Ascending aorta (tissue), 2 donors: ENCODE measurements at regions not wholly inside any gene's neighbourhood (a gene's known extent, or its start where the extent isn't known, plus 50 kb on each side); places are given as distances from the start of the nearest gene placed in this dataset.
"Not testable (repeated sequence)": the region's sequence is repeated elsewhere in the genome, so short reads cannot be mapped to it uniquely, and the experiment has no call there.

ENCODE experiments used
- DNase-seq, 2 donors: peaks; one replicate each; pipeline ENCODE4 v3.0.0-alpha.2; 2019; ENCODE audit warnings: low spot score in 2 of 2
- H3K27ac ChIP-seq, 2 donors: fragments of 200-600 bp; sonication (generic); one replicate each; pipeline ENCODE4 v1.5.1; 2016 to 2017; ENCODE audit warnings: mild to moderate bottlenecking in 1 of 2
- H3K27me3 ChIP-seq: fragments of 200-600 bp; sonication (generic); one replicate; pipeline ENCODE4 v1.5.1; 2017
- H3K36me3 ChIP-seq, 2 donors: fragments of 200-600 bp; sonication (generic); one replicate each; pipeline ENCODE4 v1.5.1; 2016
- H3K4me1 ChIP-seq, 2 donors: fragments of 200-600 bp; sonication (generic); one replicate each; pipeline ENCODE4 v1.5.1; 2016 to 2017; ENCODE audit warnings: mild to moderate bottlenecking in 1 of 2
- H3K4me3 ChIP-seq, 2 donors: fragments of 200-600 bp; sonication (generic); one replicate each; pipeline ENCODE4 v1.5.1; 2016 to 2017; ENCODE audit warnings: mild to moderate bottlenecking in 1 of 2
- H3K9me3 ChIP-seq, 2 donors: fragments of 200-600 bp; sonication (generic); one replicate each; pipeline ENCODE4 v1.5.1; 2016
- intact Hi-C: fragments of 100-400 bp; cut with DNase I; formaldehyde crosslinking; loops from one replicate; pipeline ENCODE4 v1.15.1; 2023
- TF ChIP-seq, protein P1 (sequence below), 3 experiments: fragments of 200-600 bp in 2 of 3; fragments of 450-650 bp in 1 of 3; sonication (generic) in 2 of 3; IDR thresholded peaks; one replicate each; pipeline ENCODE4 v1.5.1; 2016 to 2019; ENCODE audit warnings: antibody characterized with exemption in 3 of 3, mild to moderate bottlenecking in 1 of 3, moderate library complexity in 1 of 3

DNA sequence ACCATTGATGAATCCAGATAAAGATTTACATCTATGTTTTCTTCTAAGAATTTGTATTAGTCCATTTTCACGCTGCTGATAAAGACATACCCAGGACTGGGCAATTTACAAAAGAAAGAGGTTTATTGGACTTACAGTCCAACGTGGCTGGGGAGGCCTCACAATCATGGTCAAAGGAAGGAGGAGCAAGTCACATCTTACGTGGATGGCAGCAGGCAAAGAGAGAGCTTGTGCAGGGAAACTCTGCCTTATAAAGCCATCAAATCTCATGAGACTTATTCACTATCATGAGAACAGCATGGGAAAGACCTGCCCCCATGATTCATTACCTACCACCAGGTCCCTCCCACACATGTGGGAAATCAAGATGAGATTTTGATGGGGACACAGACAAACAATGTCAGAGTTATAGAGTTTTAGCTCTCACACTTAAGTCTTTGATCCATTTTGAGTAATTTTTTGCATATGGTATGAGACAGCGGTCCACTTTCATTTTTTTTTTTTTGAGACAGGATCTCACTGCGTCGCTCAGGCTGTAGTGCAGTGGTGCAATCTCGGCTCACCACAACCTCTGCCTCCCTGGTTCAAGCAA is 53.5 kb upstream of the JADE2 start:
- intact Hi-C loops, H3K27ac ChIP-seq, H3K4me1 ChIP-seq, H3K36me3 ChIP-seq, H3K4me3 ChIP-seq, H3K9me3 ChIP-seq, H3K27me3 ChIP-seq: not testable (repeated sequence)
- peak in 1 of 2 donors; percentile 5 for DNase-seq

- Histone ChIP-seq H3K9me3 (no peaks in the 10 kb centered on the region), H3K4me1 (peaks cover 6 to 22% of the 10 kb centered on the region in 2 donors), H3K4me3 (no peak overlapping the region), H3K36me3 (no peaks in the 10 kb centered on the region), H3K27ac (no peak overlapping the region), H3K27me3 (no peaks in the 10 kb centered on the region)
- intact Hi-C loops: no loop called here
- DNase-seq: peak in 1 of 2 donors; percentile 54
- TF ChIP-seq, protein P1, sequence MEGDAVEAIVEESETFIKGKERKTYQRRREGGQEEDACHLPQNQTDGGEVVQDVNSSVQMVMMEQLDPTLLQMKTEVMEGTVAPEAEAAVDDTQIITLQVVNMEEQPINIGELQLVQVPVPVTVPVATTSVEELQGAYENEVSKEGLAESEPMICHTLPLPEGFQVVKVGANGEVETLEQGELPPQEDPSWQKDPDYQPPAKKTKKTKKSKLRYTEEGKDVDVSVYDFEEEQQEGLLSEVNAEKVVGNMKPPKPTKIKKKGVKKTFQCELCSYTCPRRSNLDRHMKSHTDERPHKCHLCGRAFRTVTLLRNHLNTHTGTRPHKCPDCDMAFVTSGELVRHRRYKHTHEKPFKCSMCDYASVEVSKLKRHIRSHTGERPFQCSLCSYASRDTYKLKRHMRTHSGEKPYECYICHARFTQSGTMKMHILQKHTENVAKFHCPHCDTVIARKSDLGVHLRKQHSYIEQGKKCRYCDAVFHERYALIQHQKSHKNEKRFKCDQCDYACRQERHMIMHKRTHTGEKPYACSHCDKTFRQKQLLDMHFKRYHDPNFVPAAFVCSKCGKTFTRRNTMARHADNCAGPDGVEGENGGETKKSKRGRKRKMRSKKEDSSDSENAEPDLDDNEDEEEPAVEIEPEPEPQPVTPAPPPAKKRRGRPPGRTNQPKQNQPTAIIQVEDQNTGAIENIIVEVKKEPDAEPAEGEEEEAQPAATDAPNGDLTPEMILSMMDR (IDR thresholded peaks at IDR 0.05): no peak
Observed at GRCh38 chr5:134468921-134469400, 56.5 kb upstream of the JADE2 start.

DNA sequence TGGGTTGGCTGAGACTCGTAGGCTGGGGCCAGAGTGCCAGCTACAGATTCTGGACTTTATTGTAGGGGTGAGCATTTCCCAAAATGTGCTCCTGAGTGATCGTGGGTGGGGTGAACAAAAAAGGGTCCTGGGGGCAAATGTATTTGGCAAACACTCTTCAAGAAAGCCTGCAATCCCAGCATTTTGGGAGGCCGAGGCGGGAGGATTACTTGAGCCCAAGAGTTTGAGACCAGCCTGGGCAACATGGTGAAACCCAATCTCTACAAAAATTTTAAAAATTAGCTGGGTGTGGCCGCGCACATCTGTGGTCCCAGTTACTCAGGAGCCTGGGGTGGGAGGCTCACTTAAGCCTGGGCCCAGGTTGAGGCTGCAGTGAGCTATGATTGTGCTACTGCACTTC is 55.5 kb upstream of the CDKN2AIPNL start:
- H3K27ac ChIP-seq: peak overlapping the region; percentile 94 to 98
- H3K4me1 ChIP-seq: peaks cover 6 to 22% of the 10 kb centered on the region in 2 donors
- no peak for DNase-seq
- TF ChIP-seq, protein P1 (IDR thresholded peaks at IDR 0.05): no peak
- H3K4me3 ChIP-seq: no peak overlapping the region
- H3K9me3 ChIP-seq: no peaks in the 10 kb centered on the region
- intact Hi-C loops: loop anchor here (2.0 kb wide), 1 partner anchor 36 kb away; no protein-coding TSS in a partner anchor
- no peaks in the 10 kb centered on the region for H3K36me3 ChIP-seq
- no peaks in the 10 kb centered on the region for H3K27me3 ChIP-seq

DNA sequence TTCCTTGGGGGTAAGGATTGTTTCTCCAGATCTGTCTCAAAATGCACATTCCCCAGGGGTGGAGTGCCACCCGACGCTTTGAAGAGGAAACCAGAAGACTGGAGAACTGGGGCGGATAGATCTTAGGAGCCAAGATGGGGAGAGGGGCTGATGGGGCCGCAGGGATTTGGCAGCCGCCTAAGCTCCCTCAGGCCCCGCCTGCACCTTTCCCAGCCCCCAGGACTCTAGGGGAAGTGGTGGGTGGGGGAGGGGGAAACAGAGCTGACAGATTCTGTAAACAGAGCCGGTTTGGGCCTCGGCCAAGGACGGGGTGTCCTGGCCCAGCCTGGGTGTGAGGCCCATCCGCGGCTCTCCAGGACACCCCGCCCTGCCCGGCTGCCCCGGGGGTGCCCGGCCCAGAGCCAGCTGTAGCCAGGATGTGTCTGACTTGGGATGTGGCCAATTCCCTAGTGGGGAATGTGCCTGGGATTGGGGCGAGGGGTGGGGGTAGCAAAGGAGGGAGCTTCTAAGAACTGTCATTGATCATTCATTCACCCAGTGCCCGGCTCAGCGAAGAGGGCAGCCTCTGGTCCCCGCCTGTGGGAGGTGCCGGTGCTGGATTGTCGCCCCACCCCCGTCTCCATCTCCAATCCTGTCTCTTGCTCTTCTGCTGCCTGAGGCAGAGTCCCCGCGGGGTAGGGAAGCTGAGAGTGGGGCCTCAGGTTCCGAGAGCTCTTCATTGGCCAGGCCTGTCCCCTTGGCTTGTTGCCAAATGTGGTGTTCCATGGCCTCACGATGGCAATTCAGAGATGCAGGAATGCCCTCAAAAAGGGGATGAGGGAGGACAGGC is 54.8 kb upstream of the CDKN2AIPNL start:
- DNase-seq: peak; percentile 84 to 98
- intact Hi-C loops: loop anchor here (1.0 to 2.0 kb wide), 2 partner anchors 36 to 59 kb away; partner anchors contain the start of gene JADE2
- TF ChIP-seq, protein P1 (IDR thresholded peaks at IDR 0.05): no peak
- peak overlapping the region; percentile 64 to 68 for H3K4me3 ChIP-seq
- no peaks in the 10 kb centered on the region for H3K9me3 ChIP-seq
- H3K27ac ChIP-seq: peak overlapping the region; percentile 94 to 98
- no peaks in the 10 kb centered on the region for H3K36me3 ChIP-seq
- H3K4me1 ChIP-seq: peaks cover 6 to 22% of the 10 kb centered on the region in 2 donors
- no peaks in the 10 kb centered on the region for H3K27me3 ChIP-seq

DNA sequence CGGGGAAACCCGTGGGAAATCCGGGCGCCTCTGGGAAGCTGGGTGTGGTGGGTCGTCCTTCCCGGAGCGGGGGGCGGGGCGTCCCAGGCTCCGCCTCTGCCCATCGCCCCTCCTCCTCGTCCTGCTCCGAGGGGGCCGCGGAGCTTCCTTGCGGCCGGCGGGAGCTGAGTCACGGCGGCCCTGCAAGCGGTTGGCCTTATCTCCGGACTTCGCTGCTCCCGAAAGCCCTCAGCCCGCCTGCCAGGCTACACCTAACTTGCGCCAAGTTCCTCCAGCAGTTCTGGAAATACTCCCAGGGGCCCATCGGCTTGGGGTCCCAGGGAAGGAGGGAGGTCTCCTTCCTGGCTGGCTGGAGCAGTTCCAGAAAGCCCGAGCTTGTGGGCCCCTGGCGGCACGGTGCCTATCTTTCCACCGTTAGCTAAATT is 54.1 kb upstream of the CDKN2AIPNL start:
- intact Hi-C loops: loop anchor here (1.0 to 2.0 kb wide), 2 partner anchors 37 to 59 kb away; partner anchors contain the start of gene JADE2
- TF ChIP-seq, protein P1 (IDR thresholded peaks at IDR 0.05): no peak
- no peaks in the 10 kb centered on the region for H3K36me3 ChIP-seq

More for the DNA sequence above, 54.1 kb upstream of the CDKN2AIPNL start:
- Histone ChIP-seq H3K4me1 (peaks cover 6 to 22% of the 10 kb centered on the region in 2 donors), H3K4me3 (peak overlapping the region; percentile 64 to 68), H3K27me3 (no peaks in the 10 kb centered on the region), H3K9me3 (no peaks in the 10 kb centered on the region), H3K27ac (peak overlapping the region; percentile 94 to 98)
- DNase-seq: peak; percentile 52 to 94
